ENCODE measurements at regions not wholly inside any gene's neighbourhood (a gene's known extent, or its start where the extent isn't known, plus 50 kb on each side); places are given as distances from the start of the nearest gene placed in this dataset.

- H3K4me3 Mint-ChIP-seq, result no peak overlapping the region
- H3K9me3 Mint-ChIP-seq, result peaks cover 3% of the 10 kb centered on the region
- H3K4me1 Mint-ChIP-seq, result peaks cover 10% of the 10 kb centered on the region
- H3K27ac Mint-ChIP-seq, result no peak overlapping the region
- no peaks in the 10 kb centered on the region for H3K36me3 Mint-ChIP-seq (ENCODE audit: low read depth)
- no peaks in the 10 kb centered on the region for H3K27me3 Mint-ChIP-seq
- ATAC-seq (no peak), DNase-seq (no peak)
Measured at GRCh38 chr17:51373489-51374152, 113.3 kb downstream of the UTP18 start.

GRCh38 chr17:51374209-51374608 is 113.9 kb downstream of the UTP18 start:
- Mint-ChIP-seq H3K9me3 (peaks cover 3% of the 10 kb centered on the region), H3K27me3 (no peaks in the 10 kb centered on the region), H3K36me3 (ENCODE audit: low read depth) (no peaks in the 10 kb centered on the region), H3K4me3 (no peak overlapping the region), H3K4me1 (peaks cover 10% of the 10 kb centered on the region), H3K27ac (no peak overlapping the region)
- no peak for DNase-seq
- ATAC-seq, result no peak

GRCh38 chr17:51375771-51376170 is 115.4 kb downstream of the UTP18 start:
- Mint-ChIP-seq H3K4me3 (no peak overlapping the region), H3K9me3 (peaks cover 3% of the 10 kb centered on the region), H3K27me3 (no peaks in the 10 kb centered on the region), H3K36me3 (ENCODE audit: low read depth) (no peaks in the 10 kb centered on the region), H3K27ac (no peak overlapping the region), H3K4me1 (peaks cover 10% of the 10 kb centered on the region)
- no peak for DNase-seq
- no peak for ATAC-seq

- DNase-seq (no peak), ATAC-seq (no peak)
- H3K9me3 Mint-ChIP-seq, result peaks cover 3% of the 10 kb centered on the region
- no peaks in the 10 kb centered on the region for H3K36me3 Mint-ChIP-seq (ENCODE audit: low read depth)
- no peaks in the 10 kb centered on the region for H3K27me3 Mint-ChIP-seq
- peaks cover 8% of the 10 kb centered on the region for H3K4me1 Mint-ChIP-seq
- H3K27ac Mint-ChIP-seq, result no peak overlapping the region
- H3K4me3 Mint-ChIP-seq, result no peak overlapping the region
Measured at GRCh38 chr17:51376739-51377138, 116.4 kb downstream of the UTP18 start.

GRCh38 chr17:51381262-51381661 is 120.9 kb downstream of the UTP18 start:
- Mint-ChIP-seq H3K27me3 (no peaks in the 10 kb centered on the region), H3K4me1 (no peaks in the 10 kb centered on the region), H3K9me3 (no peaks in the 10 kb centered on the region), H3K27ac (no peak overlapping the region), H3K4me3 (no peak overlapping the region), H3K36me3 (ENCODE audit: low read depth) (no peaks in the 10 kb centered on the region)
- no peak for DNase-seq
- no peak for ATAC-seq

GRCh38 chr17:51385208-51385607 is 124.9 kb downstream of the UTP18 start:
- Mint-ChIP-seq H3K27ac (no peak overlapping the region), H3K27me3 (peaks cover 2% of the 10 kb centered on the region), H3K4me3 (no peak overlapping the region)

GRCh38 chr17:51387582-51387981 is 127.2 kb downstream of the UTP18 start:
- H3K4me3 Mint-ChIP-seq, result no peak overlapping the region
- DNase-seq, result no peak
- no peaks in the 10 kb centered on the region for H3K36me3 Mint-ChIP-seq (ENCODE audit: low read depth)
- H3K4me1 Mint-ChIP-seq, result no peaks in the 10 kb centered on the region
- no peaks in the 10 kb centered on the region for H3K9me3 Mint-ChIP-seq
- H3K27ac Mint-ChIP-seq, result no peak overlapping the region
- ATAC-seq, result no peak
- H3K27me3 Mint-ChIP-seq, result peaks cover 4% of the 10 kb centered on the region

More at GRCh38 chr17:51385208-51385607, 124.9 kb downstream of the UTP18 start:
- Mint-ChIP-seq H3K9me3 (no peaks in the 10 kb centered on the region), H3K36me3 (ENCODE audit: low read depth) (no peaks in the 10 kb centered on the region), H3K4me1 (no peaks in the 10 kb centered on the region)
- DNase-seq (no peak), ATAC-seq (no peak)

GRCh38 chr17:51387986-51388385 is 127.6 kb downstream of the UTP18 start:
- H3K4me1 Mint-ChIP-seq, result no peaks in the 10 kb centered on the region
- H3K9me3 Mint-ChIP-seq, result no peaks in the 10 kb centered on the region
- DNase-seq, result no peak
- peaks cover 4% of the 10 kb centered on the region for H3K27me3 Mint-ChIP-seq
- H3K4me3 Mint-ChIP-seq, result no peak overlapping the region
- no peak overlapping the region for H3K27ac Mint-ChIP-seq
- ATAC-seq, result no peak
- no peaks in the 10 kb centered on the region for H3K36me3 Mint-ChIP-seq (ENCODE audit: low read depth)

GRCh38 chr17:51389875-51390274 is 129.5 kb downstream of the UTP18 start:
- Mint-ChIP-seq H3K27ac (no peak overlapping the region), H3K9me3 (no peaks in the 10 kb centered on the region), H3K36me3 (ENCODE audit: low read depth) (no peaks in the 10 kb centered on the region), H3K4me3 (no peak overlapping the region), H3K27me3 (peaks cover 4% of the 10 kb centered on the region), H3K4me1 (no peaks in the 10 kb centered on the region)
- ATAC-seq, result no peak
- no peak for DNase-seq

- no peaks in the 10 kb centered on the region for H3K4me1 Mint-ChIP-seq
Measured at GRCh38 chr17:51391982-51392654, 131.8 kb downstream of the UTP18 start.

GRCh38 chr17:51395621-51396020 is 135.3 kb downstream of the UTP18 start:
- no peak overlapping the region for H3K4me3 Mint-ChIP-seq

More at GRCh38 chr17:51391982-51392654, 131.8 kb downstream of the UTP18 start:
- no peak overlapping the region for H3K27ac Mint-ChIP-seq
- H3K27me3 Mint-ChIP-seq, result peaks cover 4% of the 10 kb centered on the region
- ATAC-seq (no peak), DNase-seq (no peak)
- H3K4me3 Mint-ChIP-seq, result no peak overlapping the region
- no peaks in the 10 kb centered on the region for H3K9me3 Mint-ChIP-seq
- H3K36me3 Mint-ChIP-seq (ENCODE audit: low read depth), result no peaks in the 10 kb centered on the region

GRCh38 chr17:51397361-51398127 is 137.2 kb downstream of the UTP18 start:
- Mint-ChIP-seq H3K36me3 (ENCODE audit: low read depth) (no peaks in the 10 kb centered on the region), H3K27ac (no peak overlapping the region), H3K27me3 (no peaks in the 10 kb centered on the region), H3K4me3 (no peak overlapping the region), H3K4me1 (no peaks in the 10 kb centered on the region), H3K9me3 (no peaks in the 10 kb centered on the region)
- no peak for DNase-seq
- ATAC-seq, result no peak

More at GRCh38 chr17:51395621-51396020, 135.3 kb downstream of the UTP18 start:
- ATAC-seq (no peak), DNase-seq (no peak)
- H3K4me1 Mint-ChIP-seq, result no peaks in the 10 kb centered on the region
- H3K27ac Mint-ChIP-seq, result no peak overlapping the region
- no peaks in the 10 kb centered on the region for H3K36me3 Mint-ChIP-seq (ENCODE audit: low read depth)
- H3K9me3 Mint-ChIP-seq, result no peaks in the 10 kb centered on the region
- peaks cover 2% of the 10 kb centered on the region for H3K27me3 Mint-ChIP-seq

- no peaks in the 10 kb centered on the region for H3K27me3 Mint-ChIP-seq
- H3K4me1 Mint-ChIP-seq, result no peaks in the 10 kb centered on the region
- no peaks in the 10 kb centered on the region for H3K9me3 Mint-ChIP-seq
- H3K27ac Mint-ChIP-seq, result no peak overlapping the region
- no peak for DNase-seq
- H3K36me3 Mint-ChIP-seq (ENCODE audit: low read depth), result no peaks in the 10 kb centered on the region
- no peak overlapping the region for H3K4me3 Mint-ChIP-seq
- no peak for ATAC-seq
Measured at GRCh38 chr17:51398128-51398525, 137.8 kb downstream of the UTP18 start.

GRCh38 chr17:51398687-51399086 is 138.3 kb downstream of the UTP18 start:
- Mint-ChIP-seq H3K4me3 (no peak overlapping the region), H3K36me3 (ENCODE audit: low read depth) (no peaks in the 10 kb centered on the region), H3K27me3 (no peaks in the 10 kb centered on the region), H3K9me3 (no peaks in the 10 kb centered on the region), H3K4me1 (no peaks in the 10 kb centered on the region), H3K27ac (no peak overlapping the region)
- ATAC-seq (no peak), DNase-seq (no peak)

GRCh38 chr17:51401279-51401678 is 140.9 kb downstream of the UTP18 start:
- Mint-ChIP-seq H3K27ac (no peak overlapping the region), H3K36me3 (ENCODE audit: low read depth) (no peaks in the 10 kb centered on the region), H3K27me3 (no peaks in the 10 kb centered on the region), H3K4me3 (no peak overlapping the region), H3K9me3 (no peaks in the 10 kb centered on the region), H3K4me1 (no peaks in the 10 kb centered on the region)
- DNase-seq (no peak), ATAC-seq (no peak)
